ENCODE measurements at regions not wholly inside any gene's neighbourhood (a gene's known extent, or its start where the extent isn't known, plus 50 kb on each side); places are given as distances from the start of the nearest gene placed in this dataset.

- no peak for TF ChIP-seq POLR2AphosphoS5 (IDR thresholded peaks at IDR 0.05; ENCODE audit: low read depth, low read length)
- TF ChIP-seq POLR2A (IDR thresholded peaks at IDR 0.05; ENCODE audit: low read depth, low read length) = no peak
- no peak for TF ChIP-seq TAF1 (IDR thresholded peaks at IDR 0.05; ENCODE audit: low read depth, low read length)
- no peak for TF ChIP-seq SPI1 (IDR thresholded peaks at IDR 0.05; ENCODE audit: low read depth, low read length)
- TF ChIP-seq PAX5 (IDR thresholded peaks at IDR 0.05; ENCODE audit: insufficient read depth, low read length, severe bottlenecking) = no peak
- TF ChIP-seq POU2F2 (IDR thresholded peaks at IDR 0.05; ENCODE audit: low read depth, low read length) = no peak
Observed at GRCh38 chr19:30629086-30629485, 256.9 kb downstream of the ZNF536 start.
